Fibroblast of the aortic adventitia (primary cell): ENCODE measurements at regions not wholly inside any gene's neighbourhood (a gene's known extent, or its start where the extent isn't known, plus 50 kb on each side); places are given as distances from the start of the nearest gene placed in this dataset.

Source experiments
- DNase-seq: peaks from one replicate; pipeline ENCODE4 v3.0.0-alpha.2; 2010; ENCODE audit warnings: low read depth
- H3K4me3 ChIP-seq: 2 replicates; pipeline ENCODE4 v1.5.1; 2011; ENCODE audit warnings: low read depth, mild to moderate bottlenecking, control low read depth, low read length, moderate library complexity
- TF ChIP-seq, protein P1 (sequence below): IDR thresholded peaks from 2 replicates; pipeline ENCODE4 v1.5.1; 2011; ENCODE audit warnings: mild to moderate bottlenecking, low read length, control low read depth, inconsistent platforms; ENCODE audit not compliant: insufficient read depth

DNA sequence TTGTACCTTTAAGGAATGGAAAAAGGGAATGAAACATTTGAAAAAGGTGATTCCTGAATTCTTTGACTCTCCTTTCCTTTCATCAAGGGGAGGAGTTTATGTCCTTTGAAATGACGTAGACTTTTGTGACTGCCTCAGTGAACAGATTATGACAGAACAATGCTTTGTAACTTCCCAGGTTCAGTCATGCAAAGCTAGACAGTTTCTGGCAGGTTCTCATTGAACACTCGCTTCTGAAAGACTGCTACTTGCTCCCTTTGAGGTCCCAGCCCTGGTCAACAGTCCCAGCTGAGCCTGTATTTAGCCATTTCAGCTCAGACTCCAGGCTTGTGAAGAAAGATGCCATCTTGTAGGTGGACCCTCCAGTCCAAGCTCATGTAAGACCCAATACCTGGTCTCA lies 1178.9 kb downstream of the BCL11B start:
- TF ChIP-seq, protein P1, sequence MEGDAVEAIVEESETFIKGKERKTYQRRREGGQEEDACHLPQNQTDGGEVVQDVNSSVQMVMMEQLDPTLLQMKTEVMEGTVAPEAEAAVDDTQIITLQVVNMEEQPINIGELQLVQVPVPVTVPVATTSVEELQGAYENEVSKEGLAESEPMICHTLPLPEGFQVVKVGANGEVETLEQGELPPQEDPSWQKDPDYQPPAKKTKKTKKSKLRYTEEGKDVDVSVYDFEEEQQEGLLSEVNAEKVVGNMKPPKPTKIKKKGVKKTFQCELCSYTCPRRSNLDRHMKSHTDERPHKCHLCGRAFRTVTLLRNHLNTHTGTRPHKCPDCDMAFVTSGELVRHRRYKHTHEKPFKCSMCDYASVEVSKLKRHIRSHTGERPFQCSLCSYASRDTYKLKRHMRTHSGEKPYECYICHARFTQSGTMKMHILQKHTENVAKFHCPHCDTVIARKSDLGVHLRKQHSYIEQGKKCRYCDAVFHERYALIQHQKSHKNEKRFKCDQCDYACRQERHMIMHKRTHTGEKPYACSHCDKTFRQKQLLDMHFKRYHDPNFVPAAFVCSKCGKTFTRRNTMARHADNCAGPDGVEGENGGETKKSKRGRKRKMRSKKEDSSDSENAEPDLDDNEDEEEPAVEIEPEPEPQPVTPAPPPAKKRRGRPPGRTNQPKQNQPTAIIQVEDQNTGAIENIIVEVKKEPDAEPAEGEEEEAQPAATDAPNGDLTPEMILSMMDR: no peak
- DNase-seq: no peak
- no peak overlapping the region for H3K4me3 ChIP-seq

DNA sequence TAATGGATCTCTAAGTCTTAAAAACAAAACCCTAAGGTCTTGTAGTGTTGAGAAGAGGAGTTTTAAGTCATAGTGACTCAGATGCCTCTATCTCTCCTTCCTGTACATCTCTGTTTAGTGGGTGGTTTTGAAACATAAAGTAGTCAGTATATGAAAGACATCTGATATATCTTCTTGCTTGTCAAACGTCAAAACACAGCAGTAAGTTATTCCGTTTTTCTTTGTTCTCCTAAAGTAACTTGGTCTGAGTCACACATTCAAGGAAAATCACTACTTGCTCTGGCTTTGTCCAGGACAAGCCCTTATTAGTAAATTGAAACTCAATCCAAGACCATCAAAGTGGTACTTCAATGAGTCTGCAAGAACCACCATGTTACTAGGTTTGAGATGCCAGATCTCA lies 1172.5 kb downstream of the BCL11B start:
- DNase-seq: no peak
- TF ChIP-seq, protein P1: no peak
- no peak overlapping the region for H3K4me3 ChIP-seq

GRCh38 chr14:98101323-98101722 lies 1170.7 kb downstream of the BCL11B start:
- H3K4me3 ChIP-seq: no peak overlapping the region
- TF ChIP-seq, protein P1: no peak
- DNase-seq: no peak

GRCh38 chr14:98103705-98104104 lies 1168.3 kb downstream of the BCL11B start:
- no peak overlapping the region for H3K4me3 ChIP-seq
- DNase-seq: no peak
- TF ChIP-seq, protein P1: no peak

DNA sequence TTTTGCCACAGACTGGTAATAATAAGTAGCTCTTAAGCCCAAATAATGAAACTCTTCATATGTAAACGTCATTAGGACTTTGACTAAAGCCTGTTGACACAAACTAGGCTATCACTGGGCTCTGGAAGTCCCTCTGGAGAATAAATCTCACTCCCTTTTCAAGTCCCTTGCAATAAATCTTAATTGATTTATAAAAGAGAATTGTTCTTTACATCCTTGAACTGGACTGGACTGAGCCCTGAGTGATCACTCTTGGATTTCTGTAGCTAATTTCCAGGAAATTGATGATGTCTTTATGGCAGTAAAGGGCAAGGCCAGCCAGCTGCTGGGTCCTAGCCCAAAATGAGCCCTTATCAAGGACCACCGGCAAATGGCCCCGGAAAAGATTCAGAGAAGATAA lies 1162.7 kb downstream of the BCL11B start:
- TF ChIP-seq, protein P1: no peak
- no peak for DNase-seq
- no peak overlapping the region for H3K4me3 ChIP-seq

DNA sequence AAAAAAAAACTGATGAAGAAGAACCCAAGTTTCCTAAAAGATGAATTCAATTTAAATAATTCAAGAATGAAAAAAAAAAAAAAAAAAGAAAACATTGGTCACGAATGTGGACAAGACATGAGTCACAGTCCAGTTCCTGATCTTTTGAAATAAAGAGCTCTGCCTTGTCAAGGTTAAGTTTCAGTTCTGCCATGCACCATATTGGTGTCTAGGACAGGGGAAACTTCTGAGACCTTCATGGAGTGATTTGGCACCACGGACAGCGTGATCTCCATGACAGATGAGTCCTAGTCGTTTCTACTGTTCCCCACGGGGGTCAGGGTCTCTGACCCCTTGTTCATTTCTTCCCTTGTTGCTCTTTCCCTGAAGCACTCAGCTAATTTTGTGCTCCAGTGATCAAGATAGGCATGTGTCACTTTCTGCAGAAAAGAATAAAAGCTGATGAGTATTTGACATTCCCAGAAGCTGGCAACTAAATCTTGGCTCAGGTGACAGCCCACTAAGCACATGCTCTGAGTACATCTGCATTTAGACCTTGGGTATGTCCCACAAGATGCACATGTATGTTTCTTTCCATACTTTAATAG lies 1159.7 kb downstream of the BCL11B start:
- no peak overlapping the region for H3K4me3 ChIP-seq
- TF ChIP-seq, protein P1: no peak
- no peak for DNase-seq
